Right lobe of liver (tissue), 4 donors: ENCODE measurements at regions not wholly inside any gene's neighbourhood (a gene's known extent, or its start where the extent isn't known, plus 50 kb on each side); places are given as distances from the start of the nearest gene placed in this dataset.

Experiments used
- POLR2A ChIP-seq: fragments of 450-650 bp; IDR thresholded peaks from one replicate; pipeline ENCODE4 v1.6.1; 2017; ENCODE audit warnings: antibody characterized with exemption, mild to moderate bottlenecking
- TF ChIP-seq, protein P1 (sequence below), 4 donors: fragments of 200-600 bp in 3 of 4; fragments of 450-650 bp in 1 of 4; IDR thresholded peaks; one replicate each; pipeline versions ENCODE4 v1.5.1 to v1.8.0; 2016 to 2022; ENCODE audit warnings: antibody characterized with exemption in 4 of 4, mild to moderate bottlenecking in 2 of 4
- donor health status: DM: no; HTN: no; CAD: no.
- donor health status: DM: no; HTN: no; CAD: no.
- donor health status: DM: no; HTN: yes; CAD: no.

DNA sequence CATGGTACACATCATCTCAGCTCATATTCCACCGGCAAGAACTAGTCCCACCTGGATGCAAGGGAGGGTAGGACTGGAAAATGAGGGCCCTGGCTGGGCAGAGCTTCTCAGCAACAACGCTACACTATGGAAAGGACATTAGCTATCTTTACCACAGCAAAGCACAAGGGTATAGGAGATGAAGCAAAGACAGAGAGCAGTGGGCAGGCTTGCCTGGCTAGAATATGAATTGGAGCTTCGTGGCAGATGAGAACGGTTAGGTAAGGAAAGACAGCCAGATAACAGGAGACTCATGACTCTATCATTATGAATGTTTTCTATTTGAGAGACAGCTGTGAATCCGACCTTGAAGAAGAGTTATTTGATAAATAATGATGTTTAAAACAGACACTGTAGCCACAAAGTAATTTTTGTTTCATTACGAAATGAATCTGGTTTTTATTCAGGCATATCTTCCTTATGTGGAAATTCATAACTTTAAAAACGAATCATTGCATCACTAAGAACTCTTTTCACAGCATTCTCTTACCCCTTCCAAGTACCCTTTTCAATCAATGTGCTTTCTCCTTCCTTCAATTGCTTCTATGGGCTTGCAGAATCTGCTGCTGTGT is 59.1 kb upstream of the PCED1B start:
- TF ChIP-seq, protein P1, sequence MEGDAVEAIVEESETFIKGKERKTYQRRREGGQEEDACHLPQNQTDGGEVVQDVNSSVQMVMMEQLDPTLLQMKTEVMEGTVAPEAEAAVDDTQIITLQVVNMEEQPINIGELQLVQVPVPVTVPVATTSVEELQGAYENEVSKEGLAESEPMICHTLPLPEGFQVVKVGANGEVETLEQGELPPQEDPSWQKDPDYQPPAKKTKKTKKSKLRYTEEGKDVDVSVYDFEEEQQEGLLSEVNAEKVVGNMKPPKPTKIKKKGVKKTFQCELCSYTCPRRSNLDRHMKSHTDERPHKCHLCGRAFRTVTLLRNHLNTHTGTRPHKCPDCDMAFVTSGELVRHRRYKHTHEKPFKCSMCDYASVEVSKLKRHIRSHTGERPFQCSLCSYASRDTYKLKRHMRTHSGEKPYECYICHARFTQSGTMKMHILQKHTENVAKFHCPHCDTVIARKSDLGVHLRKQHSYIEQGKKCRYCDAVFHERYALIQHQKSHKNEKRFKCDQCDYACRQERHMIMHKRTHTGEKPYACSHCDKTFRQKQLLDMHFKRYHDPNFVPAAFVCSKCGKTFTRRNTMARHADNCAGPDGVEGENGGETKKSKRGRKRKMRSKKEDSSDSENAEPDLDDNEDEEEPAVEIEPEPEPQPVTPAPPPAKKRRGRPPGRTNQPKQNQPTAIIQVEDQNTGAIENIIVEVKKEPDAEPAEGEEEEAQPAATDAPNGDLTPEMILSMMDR (IDR thresholded peaks at IDR 0.05) = no peak
- no peak for TF ChIP-seq POLR2A
